Left lung (tissue), 4 donors: ENCODE measurements at regions not wholly inside any gene's neighbourhood (a gene's known extent, or its start where the extent isn't known, plus 50 kb on each side); places are given as distances from the start of the nearest gene placed in this dataset.

Source experiments
- ATAC-seq: fragments of 200-7000 bp; cut with Tn5 transposase; one replicate; pipeline ENCODE4 v1.9.1; 2020; ENCODE audit warnings: moderate library complexity
- DNase-seq, 4 donors: peaks; one replicate each; pipeline ENCODE4 v3.0.0-alpha.2; 2013 to 2020
- H3K27ac ChIP-seq, 2 donors: fragments of 200-600 bp; sonication (generic) in 1 of 2; one replicate each; pipeline versions ENCODE4 v1.5.0 to v1.8.0; 2020 to 2021
- H3K27me3 ChIP-seq, 2 donors: fragments of 200-600 bp; sonication (generic) in 1 of 2; one replicate each; pipeline versions ENCODE4 v1.5.0 to v1.8.0; 2020 to 2021
- H3K36me3 ChIP-seq, 2 donors: fragments of 200-600 bp; sonication (generic) in 1 of 2; one replicate each; pipeline versions ENCODE4 v1.5.0 to v1.8.0; 2020 to 2021
- H3K4me1 ChIP-seq, 2 donors: fragments of 200-600 bp; one replicate each; pipeline ENCODE4 v1.8.0; 2021
- H3K4me3 ChIP-seq, 2 donors: fragments of 200-600 bp; sonication (generic) in 1 of 2; one replicate each; pipeline versions ENCODE4 v1.5.0 to v1.8.0; 2020 to 2021; ENCODE audit warnings: mild to moderate bottlenecking in 1 of 2
- H3K9me3 ChIP-seq, 2 donors: fragments of 200-600 bp; sonication (generic) in 1 of 2; one replicate each; pipeline versions ENCODE4 v1.5.0 to v1.8.0; 2020 to 2021
- CTCF ChIP-seq, 2 donors: fragments of 200-600 bp; sonication (generic) in 1 of 2; IDR thresholded peaks; one replicate each; pipeline versions ENCODE4 v1.5.0 to v1.8.0; 2021; ENCODE audit warnings: antibody characterized with exemption in 2 of 2
- intact Hi-C, 2 donors: fragments of 100-400 bp; cut with DNase I; formaldehyde crosslinking; loops; one replicate each; pipeline versions ENCODE4 v1.11.2 to v1.14.2; 2022
- donor health status: DM: no; HTN: yes; CAD: no.
- donor health status: DM: no; HTN: no; CAD: no.

GRCh38 chr3:176561826-176562225, 635.5 kb downstream of the TBL1XR1 start:
- no peak for TF ChIP-seq CTCF (IDR thresholded peaks at IDR 0.05)
- no peak for ATAC-seq
- DNase-seq, result no peak
- Histone ChIP-seq H3K27me3 (no peaks in the 10 kb centered on the region), H3K36me3 (no peaks in the 10 kb centered on the region), H3K9me3 (peaks cover 0 to 14% of the 10 kb centered on the region in 2 donors), H3K4me3 (no peak overlapping the region), H3K27ac (no peak overlapping the region), H3K4me1 (no peaks in the 10 kb centered on the region)
- intact Hi-C loops, result no loop called here

GRCh38 chr3:176554791-176555654, 642.3 kb downstream of the TBL1XR1 start:
- intact Hi-C loops, result no loop called here
- no peaks in the 10 kb centered on the region for H3K36me3 ChIP-seq
- no peak for TF ChIP-seq CTCF (IDR thresholded peaks at IDR 0.05)
- H3K27ac ChIP-seq, result no peak overlapping the region
- H3K4me1 ChIP-seq, result no peaks in the 10 kb centered on the region
- ATAC-seq (no peak), DNase-seq (no peak)
- H3K4me3 ChIP-seq, result no peak overlapping the region
- H3K27me3 ChIP-seq, result no peaks in the 10 kb centered on the region
- no peaks in the 10 kb centered on the region for H3K9me3 ChIP-seq

GRCh38 chr3:176554264-176554663, 643.0 kb downstream of the TBL1XR1 start:
- intact Hi-C loops, result no loop called here
- H3K9me3 ChIP-seq, result no peaks in the 10 kb centered on the region
- DNase-seq (no peak), ATAC-seq (no peak)
- no peaks in the 10 kb centered on the region for H3K4me1 ChIP-seq
- no peak for TF ChIP-seq CTCF (IDR thresholded peaks at IDR 0.05)
- no peaks in the 10 kb centered on the region for H3K36me3 ChIP-seq
- no peak overlapping the region for H3K27ac ChIP-seq
- H3K4me3 ChIP-seq, result no peak overlapping the region
- no peaks in the 10 kb centered on the region for H3K27me3 ChIP-seq

GRCh38 chr3:176526942-176527341, 670.3 kb downstream of the TBL1XR1 start:
- Histone ChIP-seq H3K9me3 (peaks cover 0 to 7% of the 10 kb centered on the region in 2 donors), H3K4me3 (no peak overlapping the region), H3K4me1 (no peaks in the 10 kb centered on the region), H3K36me3 (no peaks in the 10 kb centered on the region), H3K27ac (no peak overlapping the region), H3K27me3 (no peaks in the 10 kb centered on the region)
- no peak for TF ChIP-seq CTCF (IDR thresholded peaks at IDR 0.05)
- DNase-seq (no peak), ATAC-seq (no peak)
- intact Hi-C loops, result no loop called here

GRCh38 chr3:176526225-176526624, 671.1 kb downstream of the TBL1XR1 start:
- intact Hi-C loops, result no loop called here

More at GRCh38 chr3:176526225-176526624, 671.1 kb downstream of the TBL1XR1 start:
- Histone ChIP-seq H3K27me3 (no peaks in the 10 kb centered on the region), H3K36me3 (no peaks in the 10 kb centered on the region), H3K4me3 (no peak overlapping the region), H3K4me1 (no peaks in the 10 kb centered on the region), H3K27ac (no peak overlapping the region), H3K9me3 (peaks cover 0 to 7% of the 10 kb centered on the region in 2 donors)
- no peak for TF ChIP-seq CTCF (IDR thresholded peaks at IDR 0.05)
- DNase-seq, result no peak
- ATAC-seq, result no peak
